Activated naive CD4-positive, alpha-beta T cell treated with anti-CD3 and anti-CD28 coated beads, Interleukin-2, amount 50 U/mL, for 72 hours (primary cell): ENCODE measurements at regions not wholly inside any gene's neighbourhood (a gene's known extent, or its start where the extent isn't known, plus 50 kb on each side); places are given as distances from the start of the nearest gene placed in this dataset.
A peak's percentile ranks its signal among the peaks of the same experiment; 100 is the strongest.

Experiments
- ATAC-seq, 2 donors: fragments of 150-1000 bp; cut with Tn5 transposase; 2 replicates each; pipeline ENCODE4 v1.10.0; 2021; ENCODE audit warnings: mild to moderate bottlenecking in 2 of 2, moderate library complexity in 2 of 2
- DNase-seq, 2 donors: peaks; one replicate each; pipeline ENCODE4 v3.0.0; 2021 to 2022; ENCODE audit warnings: low spot score in 2 of 2
- H3K27ac Mint-ChIP-seq, 2 donors: one replicate each; pipeline ENCODE4 v1.8.0; 2022; ENCODE audit warnings: mild to moderate bottlenecking in 2 of 2, mixed read lengths in 2 of 2
- H3K36me3 Mint-ChIP-seq, 2 donors: one replicate each; pipeline ENCODE4 v1.8.0; 2022; ENCODE audit warnings: mixed read lengths in 2 of 2
- H3K9me3 Mint-ChIP-seq, 2 donors: one replicate each; pipeline ENCODE4 v1.8.0; 2022; ENCODE audit warnings: mixed read lengths in 2 of 2

DNA sequence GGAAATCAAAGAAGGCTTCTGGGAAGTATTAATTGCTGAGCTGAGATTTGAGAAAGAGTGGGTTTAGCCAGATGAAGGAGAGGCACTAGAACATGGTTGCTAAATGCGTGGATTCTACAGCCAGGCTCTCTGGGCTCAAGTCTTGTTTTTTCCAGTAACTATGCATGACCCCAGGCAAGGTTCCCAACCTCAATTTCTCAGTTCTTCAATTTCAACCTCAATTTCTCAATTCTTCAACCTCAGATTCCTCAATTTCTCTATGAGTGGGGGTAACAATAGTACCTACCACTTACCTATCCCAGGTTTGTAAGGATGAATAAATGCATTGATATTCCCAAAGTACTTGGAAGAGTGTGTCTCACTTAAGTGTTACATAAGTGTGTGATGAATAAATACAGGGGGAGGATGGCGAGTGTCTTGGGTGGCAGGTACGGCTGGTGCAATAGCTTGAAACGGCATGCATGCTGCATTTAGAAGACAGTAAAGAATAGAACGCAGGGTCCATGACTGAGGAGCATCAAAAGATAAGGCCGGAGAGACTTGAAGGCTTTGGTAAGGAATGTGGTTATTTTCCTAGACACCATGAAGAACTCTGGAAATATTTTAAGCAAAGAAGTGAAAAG is 149.1 kb upstream of the ATP2B1 start:
- H3K9me3 Mint-ChIP-seq = peaks cover 8 to 16% of the 10 kb centered on the region in 2 donors
- H3K27ac Mint-ChIP-seq = peak overlapping the region in 1 of 2 donors; percentile 16
- H3K36me3 Mint-ChIP-seq = peaks cover 9 to 19% of the 10 kb centered on the region in 2 donors
- no peak for DNase-seq
- peak in 1 of 2 donors; percentile 5 for ATAC-seq

DNA sequence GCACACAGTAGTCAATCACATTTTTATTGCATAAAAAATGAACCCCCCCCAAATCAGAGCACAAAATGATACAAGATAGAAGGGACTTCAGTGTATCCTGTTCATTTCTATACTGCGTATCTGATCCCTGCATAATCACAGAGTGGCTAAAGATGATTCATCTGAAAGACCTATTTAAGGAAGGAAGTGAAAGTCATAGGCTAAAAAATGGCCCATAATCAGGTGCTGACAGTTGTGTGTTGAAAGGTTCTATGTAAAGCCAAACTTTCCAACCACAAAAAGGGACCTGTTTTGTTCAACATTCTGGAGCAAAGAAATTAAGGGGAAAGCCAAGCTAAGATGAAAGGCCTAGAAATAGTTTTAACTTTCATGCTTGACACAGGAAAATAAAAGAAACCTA is 147.8 kb upstream of the ATP2B1 start:
- Mint-ChIP-seq H3K9me3 (peaks cover 1 to 12% of the 10 kb centered on the region in 2 donors), H3K36me3 (peaks cover 2 to 13% of the 10 kb centered on the region in 2 donors), H3K27ac (peak overlapping the region; percentile 13 to 56)
- peak; percentile 91 to 96 for ATAC-seq
- no peak for DNase-seq

DNA sequence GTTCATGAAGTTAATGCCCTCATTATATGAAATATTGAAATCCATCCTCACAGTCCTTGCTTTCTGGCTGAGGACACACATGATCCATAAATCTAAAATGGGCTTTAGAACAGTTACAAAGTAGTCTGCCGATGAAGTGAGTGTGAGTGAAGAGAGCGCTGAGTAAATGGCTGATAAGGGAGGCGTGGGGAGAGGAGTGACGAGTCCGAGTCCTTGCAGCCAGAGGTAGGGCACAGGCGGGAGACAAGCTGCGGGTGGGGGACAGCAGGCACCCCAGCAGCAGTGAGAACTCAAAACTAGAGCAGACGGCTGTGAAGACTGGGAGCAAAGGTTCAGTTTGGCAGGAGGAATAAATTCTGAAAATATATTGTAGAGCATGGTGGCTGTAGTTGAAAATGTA is 140.1 kb upstream of the ATP2B1 start:
- H3K27ac Mint-ChIP-seq = no peak overlapping the region
- no peak for ATAC-seq
- H3K9me3 Mint-ChIP-seq = no peaks in the 10 kb centered on the region

DNA sequence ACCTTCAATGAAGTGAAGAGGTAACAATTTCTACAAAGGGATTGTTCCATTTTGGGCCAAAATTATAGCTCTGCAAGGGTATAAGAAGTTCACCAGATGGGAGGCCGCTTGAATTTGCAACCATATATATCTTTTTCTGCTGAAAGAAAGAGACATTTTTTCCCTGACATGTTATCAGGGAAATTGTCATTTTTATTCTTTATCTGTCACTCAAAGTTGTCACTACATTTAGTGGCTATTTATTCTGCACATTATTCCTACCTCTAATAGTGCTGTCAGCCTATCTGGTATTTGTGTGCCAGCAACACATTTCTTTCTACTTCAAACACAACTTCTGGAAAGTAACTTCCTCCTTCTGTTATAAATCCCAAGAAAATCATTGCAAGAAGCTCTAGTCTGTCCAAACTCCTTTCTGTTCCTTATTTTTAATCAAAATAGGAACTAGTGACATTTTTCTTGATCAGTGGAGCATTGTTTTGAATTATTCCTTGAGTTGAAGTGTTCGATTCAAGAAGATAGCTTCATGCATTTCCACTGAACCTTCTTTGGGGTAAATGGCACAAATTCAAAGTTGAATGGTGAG is 137.9 kb upstream of the ATP2B1 start:
- DNase-seq (no peak), ATAC-seq (no peak)
- Mint-ChIP-seq H3K36me3 (no peaks in the 10 kb centered on the region), H3K27ac (no peak overlapping the region), H3K9me3 (no peaks in the 10 kb centered on the region)

More for the DNA sequence above, 140.1 kb upstream of the ATP2B1 start:
- no peak for DNase-seq
- H3K36me3 Mint-ChIP-seq = no peaks in the 10 kb centered on the region

DNA sequence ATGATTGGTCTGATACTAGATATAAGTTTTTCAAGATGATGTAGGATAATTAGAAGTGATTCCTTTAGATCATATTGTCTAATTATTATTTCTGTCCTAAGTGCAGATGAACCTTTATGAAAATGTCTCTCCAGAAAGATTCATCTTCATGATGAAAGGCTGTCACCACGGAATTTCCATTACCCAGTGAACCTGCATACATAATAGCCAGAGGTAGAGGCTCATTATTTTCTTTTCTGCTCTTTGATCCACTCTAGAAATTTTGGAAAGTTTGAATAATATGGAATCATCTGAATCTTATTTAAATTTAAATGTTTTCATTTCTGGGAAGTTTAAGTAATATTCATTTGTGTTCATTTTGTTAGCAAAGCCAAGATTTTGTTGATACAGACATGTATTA is 137.1 kb upstream of the ATP2B1 start:
- ATAC-seq = no peak
- H3K27ac Mint-ChIP-seq = no peak overlapping the region
- no peaks in the 10 kb centered on the region for H3K9me3 Mint-ChIP-seq

DNA sequence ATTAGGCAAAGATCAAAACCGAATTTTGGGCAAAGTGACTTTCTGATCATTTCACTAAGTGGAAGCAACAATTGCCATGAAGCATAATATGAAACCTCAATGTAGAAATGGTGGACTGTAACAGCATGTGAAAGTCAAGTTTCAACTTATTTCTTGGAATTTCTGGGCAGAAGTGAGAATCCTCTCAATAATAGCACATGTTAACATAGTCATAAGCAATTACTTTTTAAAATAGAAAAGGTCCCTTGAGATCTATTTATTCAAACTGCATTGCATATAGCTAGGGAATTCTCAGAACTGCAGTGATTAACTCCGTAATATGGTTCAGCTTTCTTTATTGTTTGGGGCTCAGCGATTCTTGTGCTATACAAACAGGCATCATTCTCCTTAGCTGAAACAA is 136.7 kb upstream of the ATP2B1 start:
- no peak for DNase-seq
- Mint-ChIP-seq H3K36me3 (no peaks in the 10 kb centered on the region), H3K9me3 (no peaks in the 10 kb centered on the region), H3K27ac (no peak overlapping the region)
- no peak for ATAC-seq

More for the DNA sequence above, 137.1 kb upstream of the ATP2B1 start:
- no peaks in the 10 kb centered on the region for H3K36me3 Mint-ChIP-seq
- no peak for DNase-seq

DNA sequence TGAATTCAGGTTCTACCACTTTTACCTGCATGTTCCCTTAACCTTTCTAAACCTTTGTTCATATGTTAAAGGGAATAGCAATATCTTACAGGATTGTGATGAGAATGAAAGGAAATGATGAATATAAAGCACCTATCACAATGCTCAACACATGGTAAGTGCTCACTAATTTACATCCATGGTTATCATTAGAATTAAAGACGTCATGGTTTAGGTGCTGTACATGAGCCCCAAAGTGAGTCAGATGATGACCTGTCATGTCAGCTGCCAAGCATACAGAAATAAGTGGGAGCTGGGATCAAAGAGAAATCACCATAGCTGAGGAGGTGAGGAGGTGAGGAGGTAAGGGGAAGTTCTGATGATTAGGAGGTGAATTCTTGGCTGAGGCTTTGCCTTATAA is 135.9 kb upstream of the ATP2B1 start:
- ATAC-seq (no peak), DNase-seq (no peak)
- Mint-ChIP-seq H3K27ac (no peak overlapping the region), H3K9me3 (no peaks in the 10 kb centered on the region), H3K36me3 (no peaks in the 10 kb centered on the region)

DNA sequence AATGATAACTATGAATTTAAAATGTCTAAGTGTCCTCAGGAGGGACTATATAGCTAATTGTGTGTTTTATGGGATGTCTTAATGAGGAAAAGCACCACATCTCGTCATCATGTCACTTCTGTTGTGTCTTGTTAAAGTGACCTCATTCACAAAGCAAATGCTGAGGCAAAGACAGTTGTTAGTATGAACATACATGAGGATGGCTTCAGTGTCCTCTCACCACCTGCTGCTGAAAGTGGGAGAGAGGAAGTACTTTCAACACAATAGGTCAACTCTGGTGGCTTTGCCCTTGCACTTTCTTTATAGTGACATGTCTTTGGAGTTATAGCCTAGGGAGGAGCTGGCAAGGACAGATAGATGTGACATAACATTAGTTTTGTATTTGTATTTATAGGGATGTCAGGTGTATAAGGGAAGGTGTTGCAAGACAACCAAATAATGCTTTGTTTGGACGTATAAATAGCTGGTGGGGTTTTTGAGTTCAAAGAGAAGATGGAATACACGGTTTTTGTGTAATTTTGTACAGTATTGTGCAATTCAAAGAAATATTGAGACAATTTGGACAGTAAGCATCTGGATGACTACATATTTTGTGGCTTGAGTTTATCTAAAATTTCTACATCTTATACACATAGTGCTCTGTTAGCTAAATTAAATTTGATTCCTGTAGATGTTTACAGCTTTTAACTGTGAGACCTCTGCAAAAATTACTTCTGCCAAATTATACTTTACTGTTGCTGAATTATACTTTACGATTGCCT is 131.7 kb upstream of the ATP2B1 start:
- H3K27ac Mint-ChIP-seq = no peak overlapping the region
- no peaks in the 10 kb centered on the region for H3K9me3 Mint-ChIP-seq
- DNase-seq (no peak), ATAC-seq (no peak)
- H3K36me3 Mint-ChIP-seq = no peaks in the 10 kb centered on the region

DNA sequence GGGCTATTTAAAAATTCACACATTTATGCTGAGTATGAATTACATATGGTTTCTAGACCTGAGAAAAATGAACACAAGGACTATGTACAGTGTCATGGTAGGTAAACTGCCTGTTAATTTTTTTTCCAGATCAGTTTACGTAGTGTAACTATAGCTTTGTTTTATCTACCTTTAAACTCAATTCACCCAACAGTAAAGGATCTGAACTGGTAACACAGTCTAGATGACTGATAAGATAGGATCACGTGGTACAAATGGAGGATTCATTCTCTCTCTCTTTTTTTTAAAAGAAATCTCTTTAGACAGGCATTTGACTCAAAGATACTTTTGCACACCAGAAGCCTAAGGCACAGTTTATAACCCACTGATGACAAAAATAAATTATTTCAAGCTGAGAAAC is 130.8 kb upstream of the ATP2B1 start:
- H3K9me3 Mint-ChIP-seq = no peaks in the 10 kb centered on the region
- H3K36me3 Mint-ChIP-seq = no peaks in the 10 kb centered on the region
- DNase-seq = no peak
- H3K27ac Mint-ChIP-seq = no peak overlapping the region
- no peak for ATAC-seq

DNA sequence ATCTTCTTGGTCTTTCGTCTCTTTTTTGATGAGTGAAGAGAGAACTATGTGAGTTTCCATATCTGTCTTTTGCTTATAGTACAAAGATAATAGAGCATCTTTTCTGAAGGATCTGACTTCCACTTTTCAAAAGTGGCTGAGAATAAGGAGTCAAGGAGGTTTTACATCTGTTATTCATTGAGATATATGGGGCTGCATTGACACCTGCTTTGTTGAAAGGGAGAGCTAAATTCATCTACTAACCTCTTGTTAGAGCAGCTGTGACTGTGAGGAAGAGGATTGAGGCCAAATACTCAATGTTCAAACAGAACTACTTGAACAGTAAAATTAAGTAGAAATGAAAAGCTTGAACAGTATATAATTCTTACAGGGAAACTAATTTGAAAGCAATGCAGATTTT is 130.2 kb upstream of the ATP2B1 start:
- no peak overlapping the region for H3K27ac Mint-ChIP-seq
- ATAC-seq (no peak), DNase-seq (no peak)
- no peaks in the 10 kb centered on the region for H3K36me3 Mint-ChIP-seq
- H3K9me3 Mint-ChIP-seq = no peaks in the 10 kb centered on the region

DNA sequence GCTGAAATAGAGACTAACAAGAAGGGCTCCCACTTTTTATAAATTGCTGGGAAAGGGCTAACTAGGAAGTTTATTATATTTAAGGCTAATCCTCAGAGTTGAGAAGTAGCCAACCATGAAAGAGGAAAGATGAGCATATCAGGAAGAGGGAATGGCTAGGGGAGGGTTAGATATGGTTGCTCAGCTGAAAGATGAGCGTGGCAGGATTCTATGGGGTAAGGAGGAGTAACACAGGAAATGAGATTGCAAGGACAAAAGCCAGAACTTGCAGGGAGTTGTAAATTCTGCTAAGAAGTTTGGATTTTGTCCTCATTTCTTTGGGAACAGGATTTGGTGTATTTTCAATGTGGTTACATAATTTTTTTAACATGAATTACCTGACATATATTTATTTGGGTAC is 127.4 kb upstream of the ATP2B1 start:
- ATAC-seq (no peak), DNase-seq (no peak)
- Mint-ChIP-seq H3K36me3 (no peaks in the 10 kb centered on the region), H3K9me3 (no peaks in the 10 kb centered on the region), H3K27ac (no peak overlapping the region)

DNA sequence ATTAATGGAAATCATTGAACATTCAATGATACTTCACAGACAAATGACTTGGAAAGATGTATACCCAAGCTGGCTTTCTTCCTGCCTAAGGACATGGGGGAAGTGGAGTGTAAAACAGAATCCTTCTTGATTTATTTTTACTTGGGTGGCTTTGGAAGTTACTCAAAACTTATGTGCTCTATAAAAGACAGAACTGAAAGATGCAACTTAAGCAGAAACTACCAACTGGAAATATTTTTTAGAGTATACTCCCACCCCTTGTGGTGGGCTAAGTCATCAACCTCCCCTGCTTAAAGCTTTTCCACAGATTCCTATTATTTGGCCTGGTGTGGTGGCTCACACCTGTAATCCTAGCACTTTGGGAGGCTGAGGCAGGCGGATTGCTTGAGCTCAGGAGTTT is 126.0 kb upstream of the ATP2B1 start:
- DNase-seq = no peak
- Mint-ChIP-seq H3K9me3 (no peaks in the 10 kb centered on the region), H3K27ac (no peak overlapping the region), H3K36me3 (no peaks in the 10 kb centered on the region)
- ATAC-seq = no peak

DNA sequence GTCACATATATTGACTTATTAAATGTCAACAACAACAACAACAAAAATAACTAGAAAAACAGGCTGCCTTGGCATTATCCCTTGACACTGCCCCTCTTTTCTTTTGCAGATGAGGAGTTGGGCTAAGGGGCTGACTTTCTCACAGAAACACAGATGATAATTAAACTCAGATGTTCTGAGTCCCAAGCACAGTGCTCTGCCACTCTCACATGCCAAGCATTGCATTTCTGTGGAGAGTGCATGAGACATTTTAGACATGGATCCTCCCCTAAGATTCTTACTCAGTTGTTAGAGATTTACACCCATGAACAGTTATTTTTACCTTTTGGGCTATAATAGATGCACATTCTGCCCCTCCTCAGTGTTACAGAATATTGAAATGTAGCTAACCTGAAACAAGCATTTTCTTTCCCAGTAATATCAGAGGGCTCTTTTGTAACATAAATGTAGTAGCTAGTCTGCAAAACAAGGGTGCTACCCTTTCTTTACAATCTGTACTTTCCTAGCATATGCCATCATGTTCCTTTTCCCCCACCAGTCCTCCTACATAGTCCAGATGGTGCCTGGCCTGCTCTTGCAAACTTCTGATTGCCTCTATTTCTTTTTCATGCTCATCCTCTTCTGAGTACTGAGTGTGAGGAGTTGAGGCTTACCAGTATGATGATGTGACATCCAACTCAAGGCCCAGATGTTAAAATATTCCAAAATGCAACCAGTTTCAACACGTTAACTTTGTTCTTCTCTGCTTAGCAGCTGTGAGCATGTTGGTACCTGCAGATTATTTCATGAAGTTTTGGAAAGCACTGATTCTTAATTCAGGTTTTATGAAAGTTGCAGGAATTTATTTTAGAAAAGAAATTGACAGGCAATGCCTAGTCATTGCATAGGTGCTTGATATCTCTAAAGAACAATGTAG is 125.0 kb upstream of the ATP2B1 start:
- Mint-ChIP-seq H3K36me3 (no peaks in the 10 kb centered on the region), H3K9me3 (no peaks in the 10 kb centered on the region), H3K27ac (no peak overlapping the region)
- ATAC-seq (no peak), DNase-seq (no peak)

DNA sequence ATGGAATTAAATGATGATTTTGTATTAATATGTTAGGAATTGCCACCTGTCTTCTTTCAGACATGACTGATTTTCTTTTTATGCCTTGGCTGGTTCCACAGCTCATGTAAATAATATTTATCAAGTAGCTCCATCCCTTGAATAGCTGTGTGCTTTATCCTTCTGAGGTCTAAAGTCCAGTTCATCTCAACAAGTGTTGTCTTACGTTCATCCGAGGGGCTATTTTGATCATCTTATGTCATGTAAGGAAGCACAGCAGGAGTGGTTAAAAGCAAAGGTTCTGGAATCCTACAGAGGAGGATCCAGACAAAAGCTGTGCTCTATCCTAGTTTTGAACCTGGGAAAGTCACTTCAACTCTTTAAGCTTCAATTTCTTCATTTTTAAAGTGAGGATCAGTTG is 123.7 kb upstream of the ATP2B1 start:
- H3K36me3 Mint-ChIP-seq = no peaks in the 10 kb centered on the region
- no peaks in the 10 kb centered on the region for H3K9me3 Mint-ChIP-seq
- H3K27ac Mint-ChIP-seq = no peak overlapping the region
- no peak for ATAC-seq
- DNase-seq = no peak

DNA sequence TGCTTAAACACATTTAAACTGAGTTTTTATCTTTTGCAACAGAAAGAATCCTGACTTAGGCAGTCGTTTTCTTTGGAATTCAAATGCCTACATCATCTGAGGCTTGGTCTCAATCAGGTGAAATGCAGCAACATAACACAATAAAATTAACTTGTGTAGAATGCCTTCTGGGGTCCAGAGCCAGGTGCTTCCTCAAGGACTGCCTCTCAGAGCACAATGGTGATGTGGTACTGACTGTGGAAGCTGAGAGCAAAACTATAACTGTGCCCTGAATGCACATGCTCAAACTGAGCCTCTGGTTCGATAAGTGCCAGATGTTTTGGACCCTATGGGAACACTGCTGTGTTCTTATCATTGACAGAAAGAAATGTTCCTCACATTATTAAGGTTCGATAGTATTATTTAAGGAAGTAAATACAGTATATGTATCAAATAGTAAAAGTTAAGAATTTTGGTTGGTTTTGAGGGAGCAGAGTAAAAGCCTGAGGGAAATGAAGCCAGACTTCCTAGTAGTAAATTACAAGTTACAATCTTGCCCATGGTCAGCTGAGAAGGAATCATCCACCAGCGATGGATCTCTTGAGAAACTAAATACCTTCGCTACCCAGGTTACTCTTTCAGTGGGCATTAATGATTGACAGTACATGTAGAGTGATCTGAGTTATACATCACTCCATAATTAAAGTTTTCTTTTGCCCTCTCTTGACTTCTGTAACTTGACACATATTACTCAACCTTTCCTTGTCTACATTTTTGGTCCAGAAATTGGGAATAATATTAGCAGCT is 122.9 kb upstream of the ATP2B1 start:
- Mint-ChIP-seq H3K9me3 (no peaks in the 10 kb centered on the region), H3K27ac (no peak overlapping the region)
- no peak for ATAC-seq

DNA sequence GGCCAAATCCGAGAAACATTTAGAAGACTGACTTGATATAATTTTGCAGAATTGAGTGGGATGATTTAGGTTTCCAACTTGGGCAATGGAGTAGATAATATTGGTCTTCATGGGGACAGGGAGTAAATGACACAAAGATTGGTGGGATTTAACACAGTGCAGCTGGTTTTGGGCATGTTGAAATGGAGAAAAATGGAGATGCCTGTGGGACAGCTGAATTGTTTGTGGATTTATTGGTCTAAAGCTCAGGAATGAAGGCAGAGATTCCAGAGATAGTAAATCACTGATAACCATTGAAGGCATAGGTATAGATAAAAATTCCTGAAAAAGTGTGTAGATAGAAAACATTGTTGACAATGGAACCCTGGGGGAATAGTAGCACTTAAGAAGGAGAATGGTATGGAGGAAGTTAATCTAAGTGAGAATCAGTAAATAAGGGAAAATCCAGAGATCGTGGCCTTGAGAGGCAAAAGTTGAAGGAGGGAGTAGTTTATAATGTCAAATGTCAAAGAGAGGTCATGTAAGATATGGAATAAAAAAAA is 120.9 kb upstream of the ATP2B1 start:
- no peaks in the 10 kb centered on the region for H3K36me3 Mint-ChIP-seq
- DNase-seq = no peak
- H3K27ac Mint-ChIP-seq = no peak overlapping the region
- no peaks in the 10 kb centered on the region for H3K9me3 Mint-ChIP-seq
- no peak for ATAC-seq

More for the DNA sequence above, 122.9 kb upstream of the ATP2B1 start:
- H3K36me3 Mint-ChIP-seq = no peaks in the 10 kb centered on the region
- no peak for DNase-seq
